ENCODE measurements at regions not wholly inside any gene's neighbourhood (a gene's known extent, or its start where the extent isn't known, plus 50 kb on each side); places are given as distances from the start of the nearest gene placed in this dataset.
"Not testable (repeated sequence)": the region's sequence is repeated elsewhere in the genome, so short reads cannot be mapped to it uniquely, and the experiment has no call there.

DNA sequence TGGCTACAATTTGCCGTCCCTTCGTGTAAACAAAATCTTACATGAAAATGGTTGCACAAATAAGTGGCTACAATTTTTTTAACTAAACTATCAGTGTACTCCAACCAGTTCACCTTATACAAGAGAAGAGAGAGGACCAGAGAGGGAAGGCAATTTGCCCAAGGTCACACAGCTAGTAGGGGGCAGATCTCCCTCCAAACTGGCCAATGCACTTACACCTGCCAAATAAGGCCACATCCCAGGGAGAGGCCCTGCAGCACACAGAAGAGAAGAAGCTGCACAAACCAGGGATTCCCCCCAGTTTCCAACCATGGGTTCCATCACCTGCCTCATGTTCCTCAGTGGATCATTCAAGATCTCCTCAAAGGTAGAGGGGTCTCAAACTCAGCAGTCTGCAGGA, 349.9 kb downstream of the SOX9 start:
- no peak overlapping the region for H3K4me2 ChIP-seq (ENCODE audit: low read depth, low read length, poor library complexity, severe bottlenecking)
- no peak overlapping the region for H3K4me3 ChIP-seq (ENCODE audit: low read length, poor library complexity, severe bottlenecking)
- no peaks in the 10 kb centered on the region for H3K36me3 ChIP-seq (ENCODE audit: insufficient read depth, low read length)
- H3K9me2 ChIP-seq (replicated peaks; ENCODE audit: low read depth, low read length), result no peaks in the 10 kb centered on the region
- no peaks in the 10 kb centered on the region for H3K27me3 ChIP-seq (ENCODE audit: insufficient read depth, low read length, poor library complexity, severe bottlenecking)
- no peaks in the 10 kb centered on the region for H4K20me1 ChIP-seq (ENCODE audit: insufficient read depth, low read length, poor library complexity, severe bottlenecking)
- no peaks in the 10 kb centered on the region for H3F3A ChIP-seq (ENCODE audit: low read depth)
- no peaks in the 10 kb centered on the region for H3K4me1 ChIP-seq (ENCODE audit: insufficient read depth, low read length, poor library complexity, severe bottlenecking)
- no peak overlapping the region for H3K9ac ChIP-seq (ENCODE audit: low read depth, low read length, poor library complexity, severe bottlenecking)
- H3K79me2 ChIP-seq (ENCODE audit: insufficient read depth, low read length), result no peaks in the 10 kb centered on the region
- TF ChIP-seq EZH2phosphoT487 (IDR thresholded peaks at IDR 0.05; ENCODE audit: borderline replicate concordance), result no peak
- no peak for TF ChIP-seq CTCF (conservative IDR thresholded peaks at IDR 0.05; ENCODE audit: low read length)
- no peak overlapping the region for H2AFZ ChIP-seq (ENCODE audit: low read length)
- H3K9me3 ChIP-seq (ENCODE audit: insufficient read depth, low read depth, low read length), result no peaks in the 10 kb centered on the region

DNA sequence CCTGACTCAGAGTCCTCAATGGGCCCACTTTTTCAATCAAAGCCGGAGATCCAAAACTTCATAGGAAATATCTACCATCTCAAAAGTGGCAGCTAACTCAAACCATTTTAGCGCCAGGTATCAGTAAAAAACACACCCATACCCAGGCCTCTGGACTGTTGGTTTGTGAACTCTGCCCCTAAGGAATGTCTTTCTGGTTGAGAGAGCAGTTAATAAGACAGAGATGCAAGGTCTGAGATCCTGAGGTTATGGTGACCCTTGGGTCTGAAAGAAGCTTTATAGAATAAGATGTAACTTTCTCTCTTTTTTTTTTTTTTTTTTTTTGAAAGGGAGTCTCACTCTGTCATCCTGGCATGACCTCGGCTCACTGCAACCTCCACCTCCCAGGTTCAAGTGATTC, 350.5 kb downstream of the SOX9 start:
- no peak for TF ChIP-seq EZH2phosphoT487 (IDR thresholded peaks at IDR 0.05; ENCODE audit: borderline replicate concordance)
- no peak for TF ChIP-seq CTCF (conservative IDR thresholded peaks at IDR 0.05; ENCODE audit: low read length)
- H3K27me3 ChIP-seq (ENCODE audit: insufficient read depth, low read length, poor library complexity, severe bottlenecking), result no peaks in the 10 kb centered on the region
- no peaks in the 10 kb centered on the region for H4K20me1 ChIP-seq (ENCODE audit: insufficient read depth, low read length, poor library complexity, severe bottlenecking)
- H3F3A ChIP-seq (ENCODE audit: low read depth), result no peaks in the 10 kb centered on the region
- H3K9ac ChIP-seq (ENCODE audit: low read depth, low read length, poor library complexity, severe bottlenecking), result no peak overlapping the region
- no peaks in the 10 kb centered on the region for H3K79me2 ChIP-seq (ENCODE audit: insufficient read depth, low read length)
- H3K9me2 ChIP-seq (replicated peaks; ENCODE audit: low read depth, low read length), result no peaks in the 10 kb centered on the region
- no peak overlapping the region for H2AFZ ChIP-seq (ENCODE audit: low read length)
- H3K4me2 ChIP-seq (ENCODE audit: low read depth, low read length, poor library complexity, severe bottlenecking), result no peak overlapping the region
- no peaks in the 10 kb centered on the region for H3K4me1 ChIP-seq (ENCODE audit: insufficient read depth, low read length, poor library complexity, severe bottlenecking)
- H3K4me3 ChIP-seq (ENCODE audit: low read length, poor library complexity, severe bottlenecking), result no peak overlapping the region
- H3K9me3 ChIP-seq (ENCODE audit: insufficient read depth, low read depth, low read length), result no peaks in the 10 kb centered on the region
- no peaks in the 10 kb centered on the region for H3K36me3 ChIP-seq (ENCODE audit: insufficient read depth, low read length)

- Histone ChIP-seq H3K79me2 (ENCODE audit: insufficient read depth, low read length) (no peaks in the 10 kb centered on the region), H3K27me3 (ENCODE audit: insufficient read depth, low read length, poor library complexity, severe bottlenecking) (no peaks in the 10 kb centered on the region), H2AFZ (ENCODE audit: low read length) (no peak overlapping the region), H3K4me3 (ENCODE audit: low read length, poor library complexity, severe bottlenecking) (no peak overlapping the region), H3K4me2 (ENCODE audit: low read depth, low read length, poor library complexity, severe bottlenecking) (no peak overlapping the region), H3K9me3 (ENCODE audit: insufficient read depth, low read depth, low read length) (no peaks in the 10 kb centered on the region), H3K36me3 (ENCODE audit: insufficient read depth, low read length) (no peaks in the 10 kb centered on the region), H3K9ac (ENCODE audit: low read depth, low read length, poor library complexity, severe bottlenecking) (no peak overlapping the region), H4K20me1 (ENCODE audit: insufficient read depth, low read length, poor library complexity, severe bottlenecking) (no peaks in the 10 kb centered on the region), H3K9me2 (replicated peaks; ENCODE audit: low read depth, low read length) (no peaks in the 10 kb centered on the region), H3K4me1 (ENCODE audit: insufficient read depth, low read length, poor library complexity, severe bottlenecking) (no peaks in the 10 kb centered on the region), H3F3A (ENCODE audit: low read depth) (no peaks in the 10 kb centered on the region)
- TF ChIP-seq EZH2phosphoT487 (IDR thresholded peaks at IDR 0.05; ENCODE audit: borderline replicate concordance), result no peak
- TF ChIP-seq CTCF (conservative IDR thresholded peaks at IDR 0.05; ENCODE audit: low read length), result no peak
Measured at GRCh38 chr17:72472106-72472505, 351.3 kb downstream of the SOX9 start.

GRCh38 chr17:72472853-72473390, 352.1 kb downstream of the SOX9 start:
- H3K79me2 ChIP-seq (ENCODE audit: insufficient read depth, low read length); H3K9me2 ChIP-seq (replicated peaks; ENCODE audit: low read depth, low read length); H2AFZ ChIP-seq (ENCODE audit: low read length); H3K27me3 ChIP-seq (ENCODE audit: insufficient read depth, low read length, poor library complexity, severe bottlenecking); H3F3A ChIP-seq (ENCODE audit: low read depth); H3K9me3 ChIP-seq (ENCODE audit: insufficient read depth, low read depth, low read length); H3K4me1 ChIP-seq (ENCODE audit: insufficient read depth, low read length, poor library complexity, severe bottlenecking); H3K4me3 ChIP-seq (ENCODE audit: low read length, poor library complexity, severe bottlenecking); H3K4me2 ChIP-seq (ENCODE audit: low read depth, low read length, poor library complexity, severe bottlenecking); H3K9ac ChIP-seq (ENCODE audit: low read depth, low read length, poor library complexity, severe bottlenecking); H4K20me1 ChIP-seq (ENCODE audit: insufficient read depth, low read length, poor library complexity, severe bottlenecking); H3K36me3 ChIP-seq (ENCODE audit: insufficient read depth, low read length): not testable (repeated sequence)

Measured in Loucy (cell line).